Activated T-cell treated with anti-CD3 and anti-CD28 coated beads, Interleukin-2, amount 50 U/mL, for 4 hours (primary cell): ENCODE measurements at regions not wholly inside any gene's neighbourhood (a gene's known extent, or its start where the extent isn't known, plus 50 kb on each side); places are given as distances from the start of the nearest gene placed in this dataset.
"Not testable (repeated sequence)": the region's sequence is repeated elsewhere in the genome, so short reads cannot be mapped to it uniquely, and the experiment has no call there.

Experiments
- ATAC-seq, 2 donors: fragments of 200-7000 bp; cut with Tn5 transposase; one replicate each; pipeline ENCODE4 v1.10.0; 2021
- DNase-seq: peaks from one replicate; pipeline ENCODE4 v3.0.0-alpha.2; 2020
- H3K27me3 Mint-ChIP-seq: one replicate; pipeline ENCODE4 v1.8.0; 2021; ENCODE audit warnings: low read depth, mixed read lengths
- H3K36me3 Mint-ChIP-seq: one replicate; pipeline ENCODE4 v1.8.0; 2022; ENCODE audit warnings: mixed read lengths; ENCODE audit not compliant: insufficient read depth
- H3K4me1 Mint-ChIP-seq: one replicate; pipeline ENCODE4 v1.8.0; 2021; ENCODE audit warnings: low read depth, mixed read lengths
- H3K4me3 Mint-ChIP-seq: one replicate; pipeline ENCODE4 v1.8.0; 2021; ENCODE audit warnings: mild to moderate bottlenecking, moderate library complexity, mixed read lengths
- H3K9me3 Mint-ChIP-seq: one replicate; pipeline ENCODE4 v1.8.0; 2021; ENCODE audit warnings: mixed read lengths

DNA sequence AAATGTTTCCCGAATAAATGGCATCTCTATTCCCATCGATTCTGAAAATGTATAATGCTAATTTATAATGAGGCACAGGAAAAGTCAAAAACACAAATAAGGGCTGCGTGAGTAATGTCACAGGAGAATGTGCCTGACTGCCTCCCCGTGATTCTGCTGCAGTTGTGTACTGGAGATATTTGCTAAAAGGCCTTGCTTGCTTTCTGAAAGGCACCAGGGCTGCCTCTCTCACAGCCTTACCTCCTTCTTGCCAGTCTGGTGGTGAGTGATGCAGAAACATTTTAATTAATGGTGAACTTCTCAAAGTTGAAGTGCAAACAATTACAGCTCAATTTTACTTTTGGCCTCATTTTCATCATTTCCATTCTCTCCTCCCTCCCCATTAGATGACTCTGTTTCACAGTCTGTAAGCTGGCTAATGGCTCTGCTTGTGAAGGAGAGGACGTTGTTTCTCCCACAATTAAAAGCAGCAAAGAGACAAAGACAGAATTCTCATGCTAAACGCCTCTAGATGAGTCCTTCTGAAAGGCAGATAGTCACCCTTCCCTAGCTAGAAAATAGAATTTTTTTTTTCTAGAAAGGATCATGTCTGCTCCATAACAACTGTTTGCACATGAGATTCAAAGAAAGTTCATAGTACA, 377.6 kb downstream of the MDFIC start:
- DNase-seq = no peak
- ATAC-seq = no peak

GRCh38 chr7:115297656-115298055, 375.8 kb downstream of the MDFIC start:
- no peak overlapping the region for H3K4me3 Mint-ChIP-seq
- H3K36me3 Mint-ChIP-seq = no peaks in the 10 kb centered on the region
- H3K27me3 Mint-ChIP-seq = no peaks in the 10 kb centered on the region
- no peaks in the 10 kb centered on the region for H3K4me1 Mint-ChIP-seq
- DNase-seq = no peak
- peaks cover 4% of the 10 kb centered on the region for H3K9me3 Mint-ChIP-seq
- peak in 1 of 2 donors; percentile 27 for ATAC-seq

More for the DNA sequence above, 377.6 kb downstream of the MDFIC start:
- no peaks in the 10 kb centered on the region for H3K27me3 Mint-ChIP-seq
- H3K4me1 Mint-ChIP-seq = no peaks in the 10 kb centered on the region
- no peak overlapping the region for H3K4me3 Mint-ChIP-seq
- H3K9me3 Mint-ChIP-seq = peaks cover 4% of the 10 kb centered on the region
- no peaks in the 10 kb centered on the region for H3K36me3 Mint-ChIP-seq

DNA sequence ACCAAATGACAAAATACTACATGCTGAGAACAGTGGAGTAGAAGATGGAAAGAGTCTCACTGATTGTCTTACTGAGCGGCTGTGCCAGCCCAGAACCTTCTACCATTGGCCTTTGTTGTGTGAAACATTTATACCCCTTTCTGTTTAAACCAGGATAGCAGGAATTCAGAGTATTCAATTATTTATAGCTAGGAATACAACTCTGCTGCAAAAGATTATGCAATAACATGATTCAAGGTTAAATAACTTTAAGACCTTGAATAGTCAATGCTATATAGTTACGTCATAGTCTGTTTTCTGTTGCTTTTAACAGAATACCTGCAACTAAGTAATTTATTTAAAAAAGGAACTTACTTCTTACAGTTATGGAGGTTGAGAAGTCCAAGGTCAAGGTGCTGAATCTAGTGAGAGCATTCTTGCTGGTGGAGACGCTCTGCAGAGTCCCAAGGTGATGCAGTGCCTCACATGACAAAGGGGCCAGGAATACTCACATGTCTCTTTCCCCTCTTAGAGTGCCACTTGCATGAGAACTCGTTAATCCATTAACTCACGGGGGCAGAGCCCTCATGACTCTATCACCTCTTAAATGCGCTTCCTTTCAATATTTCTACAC, 371.8 kb downstream of the MDFIC start:
- Mint-ChIP-seq H3K27me3 (peaks cover 7% of the 10 kb centered on the region), H3K4me1 (no peaks in the 10 kb centered on the region), H3K4me3 (no peak overlapping the region), H3K36me3 (no peaks in the 10 kb centered on the region), H3K9me3 (peaks cover 4% of the 10 kb centered on the region)
- ATAC-seq = no peak
- no peak for DNase-seq

- Mint-ChIP-seq H3K4me1 (no peaks in the 10 kb centered on the region), H3K27me3 (peaks cover 7% of the 10 kb centered on the region), H3K36me3 (no peaks in the 10 kb centered on the region), H3K9me3 (peaks cover 4% of the 10 kb centered on the region), H3K4me3 (no peak overlapping the region)
- ATAC-seq (no peak), DNase-seq (no peak)
Measured at GRCh38 chr7:115292381-115292780, 370.5 kb downstream of the MDFIC start.

GRCh38 chr7:115289971-115290370, 368.1 kb downstream of the MDFIC start:
- Mint-ChIP-seq H3K4me3 (no peak overlapping the region), H3K27me3 (peaks cover 7% of the 10 kb centered on the region), H3K36me3 (no peaks in the 10 kb centered on the region), H3K9me3 (no peaks in the 10 kb centered on the region), H3K4me1 (no peaks in the 10 kb centered on the region)
- ATAC-seq (no peak), DNase-seq (no peak)

GRCh38 chr7:115276791-115277190, 354.9 kb downstream of the MDFIC start:
- peaks cover 6% of the 10 kb centered on the region for H3K27me3 Mint-ChIP-seq
- H3K9me3 Mint-ChIP-seq = peaks cover 6% of the 10 kb centered on the region
- H3K36me3 Mint-ChIP-seq = no peaks in the 10 kb centered on the region
- DNase-seq (no peak), ATAC-seq (no peak)
- no peaks in the 10 kb centered on the region for H3K4me1 Mint-ChIP-seq
- no peak overlapping the region for H3K4me3 Mint-ChIP-seq

- not testable (repeated sequence) for H3K27me3 Mint-ChIP-seq, H3K36me3 Mint-ChIP-seq, ATAC-seq, H3K9me3 Mint-ChIP-seq, H3K4me1 Mint-ChIP-seq, DNase-seq, H3K4me3 Mint-ChIP-seq
Measured at GRCh38 chr7:115273855-115274254, 352.0 kb downstream of the MDFIC start.

GRCh38 chr7:115273139-115273772, 351.4 kb downstream of the MDFIC start:
- ATAC-seq (no peak), DNase-seq (no peak)
- Mint-ChIP-seq H3K4me3 (no peak overlapping the region), H3K4me1 (no peaks in the 10 kb centered on the region), H3K36me3 (no peaks in the 10 kb centered on the region), H3K27me3 (peaks cover 6% of the 10 kb centered on the region), H3K9me3 (peaks cover 6% of the 10 kb centered on the region)

- Mint-ChIP-seq H3K4me3 (no peak overlapping the region), H3K4me1 (no peaks in the 10 kb centered on the region), H3K27me3 (peaks cover 10% of the 10 kb centered on the region), H3K9me3 (peaks cover 6% of the 10 kb centered on the region), H3K36me3 (no peaks in the 10 kb centered on the region)
- ATAC-seq = no peak
- no peak for DNase-seq
Measured at GRCh38 chr7:115271332-115272235, 349.7 kb downstream of the MDFIC start.

- H3K27me3 Mint-ChIP-seq = peaks cover 4% of the 10 kb centered on the region
- ATAC-seq = no peak
- H3K36me3 Mint-ChIP-seq = no peaks in the 10 kb centered on the region
- H3K4me3 Mint-ChIP-seq = no peak overlapping the region
- no peak for DNase-seq
- H3K9me3 Mint-ChIP-seq = no peaks in the 10 kb centered on the region
- H3K4me1 Mint-ChIP-seq = no peaks in the 10 kb centered on the region
Measured at GRCh38 chr7:115269486-115269885, 347.6 kb downstream of the MDFIC start.

- Mint-ChIP-seq H3K36me3 (no peaks in the 10 kb centered on the region), H3K4me1 (no peaks in the 10 kb centered on the region), H3K4me3 (no peak overlapping the region), H3K9me3 (no peaks in the 10 kb centered on the region), H3K27me3 (peaks cover 4% of the 10 kb centered on the region)
- no peak for ATAC-seq
- DNase-seq = no peak
Measured at GRCh38 chr7:115267503-115267902, 345.6 kb downstream of the MDFIC start.

DNA sequence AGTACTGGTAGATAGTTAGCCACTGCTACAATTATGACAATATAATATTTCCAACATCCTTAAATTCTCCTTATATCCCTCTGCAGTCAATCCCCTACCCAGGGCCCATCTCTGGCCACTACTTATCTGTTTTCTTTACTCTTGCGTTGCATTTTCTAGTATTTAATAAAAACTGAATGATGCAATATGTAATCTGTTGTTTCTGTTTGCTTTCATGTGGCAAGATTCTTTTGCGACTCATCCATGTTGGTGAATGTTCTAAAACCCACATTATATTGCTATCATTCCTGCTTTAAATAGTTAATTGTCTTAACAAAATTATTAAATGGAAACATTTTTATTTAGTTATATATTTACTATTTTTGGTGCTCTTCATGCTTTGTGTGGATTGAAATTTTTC, 338.5 kb downstream of the MDFIC start:
- H3K4me1 Mint-ChIP-seq = no peaks in the 10 kb centered on the region
- no peaks in the 10 kb centered on the region for H3K9me3 Mint-ChIP-seq

GRCh38 chr7:115252461-115252860, 330.6 kb downstream of the MDFIC start:
- DNase-seq (no peak), ATAC-seq (no peak)
- Mint-ChIP-seq H3K36me3 (no peaks in the 10 kb centered on the region), H3K4me3 (no peak overlapping the region), H3K4me1 (no peaks in the 10 kb centered on the region), H3K27me3 (no peaks in the 10 kb centered on the region), H3K9me3 (no peaks in the 10 kb centered on the region)

More for the DNA sequence above, 338.5 kb downstream of the MDFIC start:
- ATAC-seq = no peak
- H3K36me3 Mint-ChIP-seq = no peaks in the 10 kb centered on the region
- no peak for DNase-seq
- H3K27me3 Mint-ChIP-seq = no peaks in the 10 kb centered on the region
- H3K4me3 Mint-ChIP-seq = no peak overlapping the region

GRCh38 chr7:115249080-115249479, 327.2 kb downstream of the MDFIC start:
- H3K9me3 Mint-ChIP-seq = peaks cover 10% of the 10 kb centered on the region
- no peaks in the 10 kb centered on the region for H3K4me1 Mint-ChIP-seq

More at GRCh38 chr7:115249080-115249479, 327.2 kb downstream of the MDFIC start:
- Mint-ChIP-seq H3K4me3 (no peak overlapping the region), H3K27me3 (no peaks in the 10 kb centered on the region), H3K36me3 (no peaks in the 10 kb centered on the region)
- DNase-seq (no peak), ATAC-seq (no peak)
